Lower leg skin (tissue), 4 donors: ENCODE measurements at regions not wholly inside any gene's neighbourhood (a gene's known extent, or its start where the extent isn't known, plus 50 kb on each side); places are given as distances from the start of the nearest gene placed in this dataset.

Experiments
- DNase-seq, 2 donors: peaks; one replicate each; pipeline ENCODE4 v3.0.0-alpha.2; 2019; ENCODE audit warnings: low spot score in 2 of 2
- H3K4me3 ChIP-seq: fragments of 200-600 bp; sonication (generic); 2 replicates; pipeline ENCODE4 v1.5.1; 2017; ENCODE audit warnings: mild to moderate bottlenecking, low read depth; ENCODE audit not compliant: poor library complexity, severe bottlenecking
- POLR2A ChIP-seq, 2 donors: fragments of 450-650 bp; IDR thresholded peaks; one replicate each; pipeline ENCODE4 v1.6.1; 2016 to 2017; ENCODE audit warnings: antibody characterized with exemption in 2 of 2, mild to moderate bottlenecking in 1 of 2, moderate library complexity in 1 of 2
- WGBS, 2 donors: methylation state at CpG; one replicate each; pipeline ENCODE4 v1.1.5; 2018; 5-methylcytosine and 5-hydroxymethylcytosine counted together
- intact Hi-C: fragments of 100-400 bp; cut with DNase I; formaldehyde crosslinking; loops from one replicate; pipeline ENCODE4 v1.15.0; 2023; ENCODE audit warnings: low total_unique reads
- TF ChIP-seq, protein P1 (sequence below), 3 donors: fragments of 450-650 bp; IDR thresholded peaks; one replicate each; pipeline ENCODE4 v1.5.1; 2016; ENCODE audit warnings: antibody characterized with exemption in 3 of 3, mild to moderate bottlenecking in 3 of 3, moderate library complexity in 2 of 3

DNA sequence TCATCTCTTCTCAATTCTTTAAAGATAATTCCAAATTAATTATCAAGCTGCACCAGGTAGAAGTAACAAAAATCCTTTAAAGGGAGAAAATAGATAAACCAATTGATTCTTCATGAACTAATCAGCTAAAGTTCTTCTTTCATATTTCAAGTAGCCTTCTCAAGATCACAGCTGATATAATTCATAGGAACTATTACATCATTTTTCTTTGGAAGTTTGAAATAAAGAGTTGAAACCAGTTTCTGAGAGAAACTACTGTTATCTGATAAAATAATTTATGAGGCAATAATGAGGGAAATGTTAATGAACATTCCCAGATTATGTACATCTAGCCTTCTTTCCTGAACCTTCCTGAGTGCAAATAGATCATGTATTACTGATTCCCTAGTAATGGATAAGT lies 484.9 kb downstream of the METTL4 start:
- H3K4me3 ChIP-seq = no peak overlapping the region
- no peak for DNase-seq
- TF ChIP-seq, protein P1, sequence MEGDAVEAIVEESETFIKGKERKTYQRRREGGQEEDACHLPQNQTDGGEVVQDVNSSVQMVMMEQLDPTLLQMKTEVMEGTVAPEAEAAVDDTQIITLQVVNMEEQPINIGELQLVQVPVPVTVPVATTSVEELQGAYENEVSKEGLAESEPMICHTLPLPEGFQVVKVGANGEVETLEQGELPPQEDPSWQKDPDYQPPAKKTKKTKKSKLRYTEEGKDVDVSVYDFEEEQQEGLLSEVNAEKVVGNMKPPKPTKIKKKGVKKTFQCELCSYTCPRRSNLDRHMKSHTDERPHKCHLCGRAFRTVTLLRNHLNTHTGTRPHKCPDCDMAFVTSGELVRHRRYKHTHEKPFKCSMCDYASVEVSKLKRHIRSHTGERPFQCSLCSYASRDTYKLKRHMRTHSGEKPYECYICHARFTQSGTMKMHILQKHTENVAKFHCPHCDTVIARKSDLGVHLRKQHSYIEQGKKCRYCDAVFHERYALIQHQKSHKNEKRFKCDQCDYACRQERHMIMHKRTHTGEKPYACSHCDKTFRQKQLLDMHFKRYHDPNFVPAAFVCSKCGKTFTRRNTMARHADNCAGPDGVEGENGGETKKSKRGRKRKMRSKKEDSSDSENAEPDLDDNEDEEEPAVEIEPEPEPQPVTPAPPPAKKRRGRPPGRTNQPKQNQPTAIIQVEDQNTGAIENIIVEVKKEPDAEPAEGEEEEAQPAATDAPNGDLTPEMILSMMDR (IDR thresholded peaks at IDR 0.05) = no peak
- no peak for TF ChIP-seq POLR2A (IDR thresholded peaks at IDR 0.05)
- intact Hi-C loops = no loop called here

DNA sequence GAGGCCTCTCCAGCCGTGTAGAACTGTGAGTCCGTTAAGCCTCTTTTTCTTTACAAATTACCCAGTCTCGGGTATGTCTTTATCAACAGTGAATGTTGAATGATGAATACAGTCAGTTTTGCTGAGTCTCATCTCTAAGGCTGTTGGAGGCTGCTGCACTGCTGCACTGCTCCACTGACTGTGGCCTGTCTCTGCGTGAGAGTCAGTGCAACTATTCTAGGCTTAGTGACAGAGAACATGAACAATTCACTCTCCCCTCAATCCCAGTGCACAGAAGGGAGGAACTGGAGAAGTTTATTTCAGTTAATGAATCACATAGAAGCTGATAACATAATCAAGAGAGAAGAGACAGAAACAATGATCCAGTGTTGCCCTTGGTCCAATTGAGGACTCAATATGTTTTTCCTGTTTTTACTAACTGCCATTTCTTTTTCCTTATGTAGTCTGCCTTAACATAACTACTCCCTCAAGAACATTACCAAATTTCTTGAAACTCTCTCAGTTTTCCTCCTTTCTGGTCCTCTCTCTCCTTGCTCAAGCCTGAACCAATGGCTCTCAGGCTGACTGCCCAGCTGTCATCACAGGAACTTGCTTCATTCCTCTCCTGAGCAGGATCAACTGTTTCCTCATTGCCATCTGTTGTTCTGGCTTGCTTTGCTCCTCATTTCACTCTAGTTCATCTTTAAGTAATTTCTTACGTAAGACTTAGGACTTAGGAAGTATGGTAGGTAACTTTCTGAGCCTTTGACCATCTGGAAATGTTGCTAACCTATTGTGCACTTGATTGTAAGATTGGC lies 483.2 kb downstream of the METTL4 start:
- WGBS, 2 donors = 82 to 88% methylated on average over 5 of the region's 5 CpGs
- no peak overlapping the region for H3K4me3 ChIP-seq
- intact Hi-C loops = no loop called here
- peak in 1 of 2 donors; percentile 24 for DNase-seq
- TF ChIP-seq POLR2A (IDR thresholded peaks at IDR 0.05) = no peak
- TF ChIP-seq, protein P1 (IDR thresholded peaks at IDR 0.05) = no peak

DNA sequence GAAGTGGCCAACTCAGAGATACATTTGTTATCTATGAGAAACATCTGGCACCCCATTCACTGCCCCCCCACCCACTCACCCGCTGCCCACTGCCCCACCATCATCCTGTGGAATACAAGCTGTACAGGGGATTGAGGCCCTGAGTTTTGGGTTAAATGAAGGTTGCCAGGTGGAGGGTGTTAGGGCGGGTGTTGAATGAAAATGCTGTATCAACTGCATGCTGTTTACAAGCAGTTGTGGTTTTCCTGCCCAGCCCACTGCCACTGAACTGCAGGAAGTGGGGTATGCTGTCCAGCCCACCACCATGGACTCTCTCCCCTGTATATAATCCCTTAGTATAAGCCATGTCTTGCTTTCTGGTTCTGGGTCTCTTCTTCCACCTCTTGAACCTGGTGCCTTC lies 481.9 kb downstream of the METTL4 start:
- WGBS, 2 donors = 0 to 26% methylated on average over 2 of the region's 2 CpGs
- no peak for DNase-seq
- no peak for TF ChIP-seq POLR2A (IDR thresholded peaks at IDR 0.05)
- TF ChIP-seq, protein P1 (IDR thresholded peaks at IDR 0.05) = no peak
- H3K4me3 ChIP-seq = no peak overlapping the region
- intact Hi-C loops = no loop called here

DNA sequence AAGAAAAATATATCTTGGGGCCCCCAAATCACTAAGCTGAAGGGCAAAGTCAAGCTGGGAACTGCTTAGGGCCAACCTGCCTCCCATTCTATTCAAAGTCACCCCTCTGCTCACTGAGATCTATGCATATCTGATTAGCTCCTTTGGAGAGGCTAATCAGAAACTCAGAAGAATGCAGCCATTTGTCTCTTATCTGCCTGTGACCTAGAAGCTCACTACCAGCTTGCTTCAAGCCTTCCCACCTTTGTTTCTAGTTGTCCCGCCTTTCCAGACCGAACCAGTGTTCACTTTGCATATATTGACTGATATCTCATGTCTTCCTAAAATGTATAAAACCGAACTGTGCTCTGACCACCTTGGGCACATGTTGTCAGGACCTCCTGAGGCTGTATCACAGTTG lies 479.4 kb downstream of the METTL4 start:
- no peak for DNase-seq
- TF ChIP-seq POLR2A (IDR thresholded peaks at IDR 0.05) = no peak
- TF ChIP-seq, protein P1 (IDR thresholded peaks at IDR 0.05) = no peak
- intact Hi-C loops = no loop called here
- no peak overlapping the region for H3K4me3 ChIP-seq
- WGBS, 2 donors = 81 to 84% methylated on average over 3 of the region's 3 CpGs

- DNase-seq = no peak
- H3K4me3 ChIP-seq = no peak overlapping the region
- intact Hi-C loops = no loop called here
- WGBS, 2 donors = 52 to 56% methylated on average over 2 of the region's 2 CpGs
- TF ChIP-seq, protein P1 (IDR thresholded peaks at IDR 0.05) = no peak
- TF ChIP-seq POLR2A (IDR thresholded peaks at IDR 0.05) = no peak
Observed at GRCh38 chr18:2096551-2096950, 474.8 kb downstream of the METTL4 start.
